Gastrocnemius medialis (tissue), 4 donors: ENCODE measurements at regions not wholly inside any gene's neighbourhood (a gene's known extent, or its start where the extent isn't known, plus 50 kb on each side); places are given as distances from the start of the nearest gene placed in this dataset.

Source experiments
- ATAC-seq, 2 donors: fragments of 150-250 bp; one replicate each; pipeline ENCODE4 v1.9.1; 2016
- DNase-seq, 2 donors: peaks; one replicate each; pipeline ENCODE4 v3.0.0-alpha.2; 2019
- H3K27ac ChIP-seq, 4 donors: fragments of 200-600 bp; sonication (generic); 1 replicate in 1 of 4; 2 replicates in 3 of 4; pipeline ENCODE4 v1.5.1; 2016 to 2018; ENCODE audit warnings: mild to moderate bottlenecking in 2 of 4, moderate library complexity in 1 of 4
- H3K27me3 ChIP-seq, 3 donors: fragments of 200-600 bp; sonication (generic) in 2 of 3; 1 replicate in 1 of 3; 2 replicates in 2 of 3; pipeline versions ENCODE4 v1.5.1 to v1.6.0; 2016 to 2019; ENCODE audit warnings: mild to moderate bottlenecking in 1 of 3, moderate library complexity in 1 of 3
- H3K36me3 ChIP-seq, 2 donors: fragments of 200-600 bp; sonication (generic) in 1 of 2; one replicate each; pipeline ENCODE4 v1.5.1; 2017 to 2018
- H3K4me1 ChIP-seq, 2 donors: fragments of 200-600 bp; sonication (generic) in 1 of 2; one replicate each; pipeline ENCODE4 v1.5.1; 2016 to 2017; ENCODE audit warnings: mild to moderate bottlenecking in 2 of 2
- H3K4me3 ChIP-seq, 4 donors: fragments of 200-600 bp; sonication (generic) in 3 of 4; 1 replicate in 1 of 4; 2 replicates in 3 of 4; pipeline ENCODE4 v1.5.1; 2016 to 2019; ENCODE audit warnings: mild to moderate bottlenecking in 2 of 4
- H3K9me3 ChIP-seq, 3 donors: fragments of 200-600 bp; sonication (generic) in 2 of 3; 1 replicate in 1 of 3; 2 replicates in 2 of 3; pipeline ENCODE4 v1.5.1; 2016 to 2019
- POLR2A ChIP-seq, 2 donors: fragments of 450-650 bp; IDR thresholded peaks; one replicate each; pipeline ENCODE4 v1.6.1; 2017; ENCODE audit warnings: antibody characterized with exemption in 2 of 2, mild to moderate bottlenecking in 2 of 2, moderate library complexity in 2 of 2
- in situ Hi-C, 4 donors: fragments of 200-750 bp; cut with MboI; loops; one replicate each; pipeline versions ENCODE4 v1.15.0 to v1.8.0; 2017; ENCODE audit warnings: low sequenced_read_pairs in 4 of 4
- intact Hi-C: fragments of 100-400 bp; cut with DNase I; formaldehyde crosslinking; loops from one replicate; pipeline ENCODE4 v1.15.1; 2023; ENCODE audit warnings: low total_unique reads
- TF ChIP-seq, protein P1 (sequence below), 5 experiments: fragments of 450-650 bp in 3 of 5; fragments of 200-600 bp in 2 of 5; sonication (generic) in 2 of 5; IDR thresholded peaks in 4 of 5; conservative IDR thresholded peaks in 1 of 5; 1 replicate in 4 of 5; 2 replicates in 1 of 5; pipeline ENCODE4 v1.5.1; 2016 to 2019; ENCODE audit warnings: antibody characterized with exemption in 5 of 5, mild to moderate bottlenecking in 3 of 5, moderate library complexity in 3 of 5

DNA sequence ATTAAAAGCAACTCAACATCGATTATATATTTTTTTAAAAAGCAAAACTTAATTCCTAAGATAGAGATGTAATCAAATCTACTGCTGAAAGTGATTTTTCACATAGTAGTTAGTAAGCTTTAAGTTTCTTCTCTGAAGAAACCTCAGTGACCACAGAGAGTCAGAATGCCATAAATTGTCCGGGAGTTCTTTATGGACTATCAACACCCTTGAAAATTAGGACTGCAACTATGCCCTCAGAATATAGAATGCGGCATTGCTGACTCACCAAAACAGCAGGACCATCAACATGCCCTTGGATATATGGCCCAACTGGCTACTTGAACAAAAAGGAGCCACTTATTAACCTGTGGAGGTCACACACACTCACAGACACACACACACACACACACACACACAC, 228.9 kb upstream of the SNX2 start:
- TF ChIP-seq POLR2A (IDR thresholded peaks at IDR 0.05) = no peak
- TF ChIP-seq, protein P1, sequence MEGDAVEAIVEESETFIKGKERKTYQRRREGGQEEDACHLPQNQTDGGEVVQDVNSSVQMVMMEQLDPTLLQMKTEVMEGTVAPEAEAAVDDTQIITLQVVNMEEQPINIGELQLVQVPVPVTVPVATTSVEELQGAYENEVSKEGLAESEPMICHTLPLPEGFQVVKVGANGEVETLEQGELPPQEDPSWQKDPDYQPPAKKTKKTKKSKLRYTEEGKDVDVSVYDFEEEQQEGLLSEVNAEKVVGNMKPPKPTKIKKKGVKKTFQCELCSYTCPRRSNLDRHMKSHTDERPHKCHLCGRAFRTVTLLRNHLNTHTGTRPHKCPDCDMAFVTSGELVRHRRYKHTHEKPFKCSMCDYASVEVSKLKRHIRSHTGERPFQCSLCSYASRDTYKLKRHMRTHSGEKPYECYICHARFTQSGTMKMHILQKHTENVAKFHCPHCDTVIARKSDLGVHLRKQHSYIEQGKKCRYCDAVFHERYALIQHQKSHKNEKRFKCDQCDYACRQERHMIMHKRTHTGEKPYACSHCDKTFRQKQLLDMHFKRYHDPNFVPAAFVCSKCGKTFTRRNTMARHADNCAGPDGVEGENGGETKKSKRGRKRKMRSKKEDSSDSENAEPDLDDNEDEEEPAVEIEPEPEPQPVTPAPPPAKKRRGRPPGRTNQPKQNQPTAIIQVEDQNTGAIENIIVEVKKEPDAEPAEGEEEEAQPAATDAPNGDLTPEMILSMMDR (IDR thresholded peaks at IDR 0.05 in 4 of 5, conservative IDR thresholded peaks at IDR 0.05 in 1 of 5) = no peak
- in situ Hi-C loops = no loop called here
- Histone ChIP-seq H3K4me3 (no peak overlapping the region), H3K36me3 (no peaks in the 10 kb centered on the region), H3K9me3 (no peaks in the 10 kb centered on the region), H3K27me3 (no peaks in the 10 kb centered on the region), H3K4me1 (no peaks in the 10 kb centered on the region), H3K27ac (no peak overlapping the region)
- ATAC-seq (no peak), DNase-seq (no peak)
- intact Hi-C loops = no loop called here

DNA sequence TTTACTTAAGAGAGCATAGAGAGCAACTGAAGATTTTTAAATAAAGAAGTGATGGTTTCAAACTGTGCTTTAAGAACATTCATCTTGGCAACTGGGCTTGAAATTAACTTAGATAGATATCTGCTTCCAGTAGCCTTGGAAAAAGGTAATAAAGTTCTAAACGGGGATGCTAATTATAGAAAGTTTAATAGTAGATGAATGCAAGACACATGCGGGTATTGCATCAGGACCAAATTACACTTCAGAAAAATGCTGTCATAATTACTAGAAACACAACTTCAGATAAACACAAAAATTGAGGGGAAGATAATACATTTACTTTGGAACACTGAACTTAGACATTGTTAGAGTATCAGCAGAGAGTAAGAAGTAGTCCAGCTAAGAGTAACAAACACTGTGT, 227.7 kb upstream of the SNX2 start:
- intact Hi-C loops (no loop called here), in situ Hi-C loops (no loop called here)
- Histone ChIP-seq H3K36me3 (no peaks in the 10 kb centered on the region), H3K9me3 (no peaks in the 10 kb centered on the region), H3K27ac (no peak overlapping the region), H3K27me3 (no peaks in the 10 kb centered on the region), H3K4me1 (no peaks in the 10 kb centered on the region), H3K4me3 (no peak overlapping the region)
- TF ChIP-seq POLR2A (IDR thresholded peaks at IDR 0.05) = no peak
- TF ChIP-seq, protein P1 (IDR thresholded peaks at IDR 0.05 in 4 of 5, conservative IDR thresholded peaks at IDR 0.05 in 1 of 5) = no peak
- no peak for DNase-seq
- no peak for ATAC-seq

DNA sequence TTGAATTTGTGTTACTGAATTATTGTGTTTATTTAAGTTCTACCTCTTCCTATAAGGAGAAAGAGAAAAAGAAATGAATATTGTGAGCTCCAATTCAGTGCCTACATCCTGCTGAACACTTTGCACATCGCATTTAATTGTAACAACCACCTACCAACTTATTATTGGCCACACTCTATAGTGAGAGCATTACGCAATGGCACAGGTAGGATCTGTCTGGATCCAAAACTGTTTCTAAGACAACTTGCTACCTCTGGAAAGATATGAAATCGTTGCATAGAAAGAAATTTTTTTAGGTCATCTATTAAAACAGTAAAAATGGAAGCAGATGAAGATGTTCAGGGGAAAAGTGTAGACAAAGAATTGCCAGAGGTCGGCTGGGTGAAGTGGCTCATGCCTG, 227.2 kb upstream of the SNX2 start:
- Histone ChIP-seq H3K27ac (no peak overlapping the region), H3K27me3 (no peaks in the 10 kb centered on the region), H3K4me1 (no peaks in the 10 kb centered on the region), H3K4me3 (no peak overlapping the region), H3K36me3 (no peaks in the 10 kb centered on the region), H3K9me3 (no peaks in the 10 kb centered on the region)
- DNase-seq (no peak), ATAC-seq (no peak)
- TF ChIP-seq, protein P1 (IDR thresholded peaks at IDR 0.05 in 4 of 5, conservative IDR thresholded peaks at IDR 0.05 in 1 of 5) = no peak
- TF ChIP-seq POLR2A (IDR thresholded peaks at IDR 0.05) = no peak
- in situ Hi-C loops (no loop called here), intact Hi-C loops (no loop called here)

DNA sequence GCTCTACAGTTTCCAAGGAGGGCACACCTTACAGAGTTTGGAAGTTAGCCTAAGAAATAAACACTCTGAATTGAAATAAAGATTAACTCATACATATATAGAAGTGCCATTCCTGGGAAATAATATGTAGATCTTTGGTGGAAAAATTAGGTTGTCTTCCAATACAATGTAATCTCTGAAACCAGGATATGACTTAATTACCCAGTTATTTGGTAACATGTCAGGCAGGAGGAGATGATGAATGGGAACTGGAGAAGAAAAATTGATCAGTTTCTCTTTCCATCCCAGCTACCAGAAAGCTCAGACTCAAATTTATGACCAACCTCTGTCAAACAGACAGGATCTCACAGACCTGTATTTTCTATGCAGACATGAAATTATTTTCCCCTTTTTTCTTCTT, 215.2 kb upstream of the SNX2 start:
- Histone ChIP-seq H3K4me3 (no peak overlapping the region), H3K27ac (no peak overlapping the region), H3K4me1 (no peaks in the 10 kb centered on the region), H3K36me3 (no peaks in the 10 kb centered on the region), H3K27me3 (no peaks in the 10 kb centered on the region), H3K9me3 (no peaks in the 10 kb centered on the region)
- intact Hi-C loops = no loop called here
- in situ Hi-C loops = no loop called here
- ATAC-seq = no peak
- no peak for DNase-seq
- no peak for TF ChIP-seq POLR2A (IDR thresholded peaks at IDR 0.05)
- TF ChIP-seq, protein P1 (IDR thresholded peaks at IDR 0.05 in 4 of 5, conservative IDR thresholded peaks at IDR 0.05 in 1 of 5) = no peak

DNA sequence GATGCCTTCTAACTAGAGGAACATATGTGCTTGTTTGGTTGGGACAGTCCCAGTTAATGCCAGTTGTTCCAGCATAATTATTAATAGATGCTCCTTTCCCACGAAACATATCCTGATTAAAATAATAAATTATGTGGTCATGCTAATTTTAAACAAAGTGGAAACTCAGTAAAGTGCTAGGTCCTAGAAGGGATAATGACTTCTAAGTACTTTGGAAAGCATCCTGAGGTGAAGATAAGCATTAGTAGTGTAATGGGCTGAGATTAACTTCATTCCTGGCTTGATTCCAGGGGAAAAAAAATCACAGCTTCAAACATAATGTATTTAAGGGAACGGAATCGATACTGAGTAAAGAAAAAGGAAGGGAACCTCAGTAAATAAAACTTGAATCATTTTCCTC, 213.7 kb upstream of the SNX2 start:
- DNase-seq = no peak
- Histone ChIP-seq H3K9me3 (no peaks in the 10 kb centered on the region), H3K4me1 (no peaks in the 10 kb centered on the region), H3K36me3 (no peaks in the 10 kb centered on the region), H3K4me3 (no peak overlapping the region), H3K27me3 (no peaks in the 10 kb centered on the region), H3K27ac (no peak overlapping the region)
- intact Hi-C loops = no loop called here
- TF ChIP-seq, protein P1 (IDR thresholded peaks at IDR 0.05 in 4 of 5, conservative IDR thresholded peaks at IDR 0.05 in 1 of 5) = no peak
- TF ChIP-seq POLR2A (IDR thresholded peaks at IDR 0.05) = no peak
- no peak for ATAC-seq
- in situ Hi-C loops = no loop called here
